GM12864 (cell line): ENCODE measurements at regions not wholly inside any gene's neighbourhood (a gene's known extent, or its start where the extent isn't known, plus 50 kb on each side); places are given as distances from the start of the nearest gene placed in this dataset.
"Not testable (repeated sequence)": the region's sequence is repeated elsewhere in the genome, so short reads cannot be mapped to it uniquely, and the experiment has no call there.

ENCODE experiments used
- DNase-seq: peaks from one replicate; pipeline ENCODE4 v3.0.0-alpha.2; 2011; ENCODE audit warnings: low read depth
- H3K4me3 ChIP-seq: 2 replicates; pipeline ENCODE4 v1.5.1; 2011; ENCODE audit warnings: mild to moderate bottlenecking, low read depth, low read length, control low read depth
- CTCF ChIP-seq: IDR thresholded peaks from 2 replicates; pipeline ENCODE4 v1.5.1; 2011; ENCODE audit warnings: low read depth, mild to moderate bottlenecking, moderate library complexity, low read length, control low read depth, inconsistent platforms; ENCODE audit errors: missing control alignments

DNA sequence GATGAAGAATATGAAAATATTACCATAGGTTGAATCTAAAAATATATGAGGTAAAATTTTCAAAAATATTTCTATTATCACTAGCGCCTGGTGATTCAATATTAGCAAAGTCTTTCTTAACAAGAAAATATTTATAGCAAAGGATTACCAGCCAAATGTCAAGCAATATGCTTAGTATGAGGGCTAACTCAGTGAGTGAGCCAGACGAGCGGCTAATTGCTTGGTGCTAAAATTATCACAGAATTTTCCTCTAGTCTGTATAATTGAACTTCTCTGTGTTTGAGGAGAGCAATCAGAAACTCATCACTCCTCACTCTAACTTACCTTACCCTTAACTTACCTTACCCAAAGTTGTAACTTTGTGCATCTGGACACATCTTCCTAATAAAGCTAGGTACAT, 304.9 kb upstream of the PRR16 start:
- TF ChIP-seq CTCF = no peak
- H3K4me3 ChIP-seq = no peak overlapping the region
- DNase-seq = no peak

DNA sequence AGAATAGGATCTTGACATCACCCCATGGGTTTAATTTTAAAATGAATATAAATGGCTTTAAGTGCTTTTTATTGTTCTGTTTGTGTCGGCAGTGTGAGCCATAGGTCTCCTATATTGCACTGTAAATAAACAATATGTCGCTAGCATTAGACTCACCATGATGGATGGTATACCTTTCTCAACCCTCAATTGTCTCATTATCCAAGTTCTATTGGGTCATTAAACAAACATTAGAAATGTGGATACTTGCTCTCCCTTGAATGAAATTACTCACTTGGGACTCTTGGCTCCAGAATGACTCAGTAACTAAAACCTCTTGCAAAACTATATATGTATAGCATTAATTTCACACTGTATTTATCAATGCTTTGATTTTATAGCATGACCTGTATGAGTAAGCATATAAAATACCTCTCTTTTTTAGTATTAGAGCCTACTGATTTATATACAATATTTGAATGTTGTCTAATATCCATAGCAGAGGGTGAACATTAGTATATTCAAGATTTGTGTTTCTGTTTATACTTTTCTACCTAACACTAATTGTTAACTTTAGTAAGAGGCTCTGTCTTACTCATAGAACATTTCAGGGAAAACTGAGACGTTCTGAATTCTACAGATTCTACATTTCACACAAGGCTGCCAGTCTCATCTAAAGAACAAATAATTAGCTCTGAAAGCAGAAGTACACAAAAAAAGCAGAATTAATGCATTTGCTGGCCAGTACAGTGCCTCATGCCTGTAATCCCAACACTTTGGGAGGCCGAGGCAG, 303.8 kb upstream of the PRR16 start:
- no peak for TF ChIP-seq CTCF
- no peak overlapping the region for H3K4me3 ChIP-seq
- DNase-seq = no peak

- no peak for TF ChIP-seq CTCF
- DNase-seq = no peak
- H3K4me3 ChIP-seq = no peak overlapping the region
Observed at GRCh38 chr5:120162321-120162720, 301.8 kb upstream of the PRR16 start.

DNA sequence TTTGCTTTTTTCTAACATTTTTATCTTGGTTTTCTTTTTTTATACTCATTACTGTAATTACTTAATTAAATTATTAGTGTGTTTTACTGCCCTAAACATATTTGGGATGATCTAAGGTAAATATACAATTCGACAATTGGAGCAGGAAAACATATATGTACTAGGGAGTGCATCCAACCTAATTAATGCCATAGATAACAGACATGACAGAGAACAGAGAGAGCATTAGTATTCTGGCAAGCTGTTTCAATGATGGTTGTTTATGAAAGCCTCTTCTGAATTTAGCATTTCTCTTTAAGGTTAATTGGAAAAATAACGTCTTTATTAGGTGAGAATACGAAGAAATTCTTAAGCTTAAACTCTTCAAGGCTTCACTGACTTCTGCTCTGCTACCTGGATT, 300.1 kb upstream of the PRR16 start:
- no peak for DNase-seq
- TF ChIP-seq CTCF = no peak
- no peak overlapping the region for H3K4me3 ChIP-seq

- no peak for DNase-seq
- H3K4me3 ChIP-seq = no peak overlapping the region
- TF ChIP-seq CTCF = no peak
Observed at GRCh38 chr5:120164986-120165385, 299.1 kb upstream of the PRR16 start.

DNA sequence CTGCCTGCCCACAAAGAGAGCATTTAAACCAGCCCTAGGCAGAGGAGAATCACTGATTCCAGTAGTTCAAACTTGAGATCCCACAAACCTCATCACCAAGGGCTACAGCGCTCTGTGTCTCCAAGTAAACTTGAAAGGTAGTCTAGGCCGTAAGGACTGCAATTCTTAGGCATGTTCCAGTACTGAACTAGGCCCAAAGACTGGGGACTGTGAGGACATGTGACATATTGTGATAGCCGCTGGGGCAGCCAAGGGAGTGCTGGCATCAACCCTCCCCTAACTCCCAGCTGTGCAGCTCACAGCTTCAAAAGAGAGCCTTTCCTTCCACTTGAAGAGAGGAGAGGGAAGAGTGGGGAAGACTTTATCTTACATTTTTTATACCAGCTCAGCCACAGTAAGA, 291.0 kb upstream of the PRR16 start:
- no peak for DNase-seq
- TF ChIP-seq CTCF = no peak
- no peak overlapping the region for H3K4me3 ChIP-seq

DNA sequence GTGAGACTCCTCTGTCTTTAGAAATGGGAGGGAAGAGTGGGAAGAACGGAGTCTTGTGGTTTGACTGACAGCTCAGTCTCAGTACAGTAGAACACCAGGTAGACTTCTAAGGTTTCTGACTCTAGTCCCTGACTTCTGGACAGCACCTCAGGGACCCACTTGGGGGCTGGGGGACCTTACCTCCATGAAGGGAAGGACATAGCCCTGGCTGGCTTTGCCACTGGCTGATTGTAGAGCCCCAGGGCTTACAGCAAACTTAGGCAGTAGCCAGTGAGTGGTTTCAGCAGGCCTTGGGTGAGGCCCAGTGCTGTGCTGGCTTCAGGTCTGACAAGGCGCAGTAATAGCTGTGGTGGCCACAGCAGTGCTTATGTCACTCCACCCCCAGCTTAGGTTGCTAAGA, 290.0 kb upstream of the PRR16 start:
- H3K4me3 ChIP-seq = no peak overlapping the region
- no peak for DNase-seq
- no peak for TF ChIP-seq CTCF

GRCh38 chr5:120181238-120181637, 282.9 kb upstream of the PRR16 start:
- H3K4me3 ChIP-seq, DNase-seq: not testable (repeated sequence)

DNA sequence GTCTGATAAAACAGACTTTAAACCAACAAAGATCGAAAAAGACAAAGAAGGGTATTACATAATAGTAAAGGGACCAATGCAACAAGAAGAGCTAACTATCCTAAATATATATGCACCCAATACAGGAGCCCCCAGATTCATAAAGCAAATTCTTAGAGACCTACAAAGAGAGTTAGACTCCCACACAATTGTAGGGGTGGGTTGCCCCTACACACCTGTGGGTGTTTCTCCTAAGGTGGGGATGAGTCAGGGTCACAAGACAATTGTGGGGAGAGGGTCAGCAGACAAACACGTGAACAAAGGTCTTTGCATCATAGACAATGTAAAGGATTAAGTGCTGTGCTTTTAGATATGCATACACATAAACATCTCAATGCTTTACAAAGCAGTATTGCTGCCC, 269.4 kb upstream of the PRR16 start:
- not testable (repeated sequence) for H3K4me3 ChIP-seq, DNase-seq
